Esophagus squamous epithelium (tissue), 5 donors: ENCODE measurements at regions not wholly inside any gene's neighbourhood (a gene's known extent, or its start where the extent isn't known, plus 50 kb on each side); places are given as distances from the start of the nearest gene placed in this dataset.

Experiments used
- DNase-seq: peaks from one replicate; lab custom pipeline; 2025; lab: John Stamatoyannopoulos, UW
- H3K27ac ChIP-seq, 4 donors: fragments of 200-600 bp; sonication (generic); one replicate each; pipeline ENCODE4 v1.5.1; 2016 to 2019; ENCODE audit warnings: mild to moderate bottlenecking in 1 of 4
- H3K27me3 ChIP-seq, 4 donors: fragments of 200-600 bp; sonication (generic); 1 replicate in 3 of 4; 2 replicates in 1 of 4; pipeline versions ENCODE4 v1.5.1 to v1.6.0; 2017 to 2021; ENCODE audit warnings: antibody characterized with exemption in 1 of 4
- H3K36me3 ChIP-seq, 3 donors: fragments of 200-600 bp; sonication (generic); one replicate each; pipeline ENCODE4 v1.5.1; 2016 to 2019
- H3K4me1 ChIP-seq, 3 donors: fragments of 200-600 bp; sonication (generic); one replicate each; pipeline ENCODE4 v1.5.1; 2017 to 2019
- H3K4me3 ChIP-seq, 4 donors: fragments of 200-600 bp; sonication (generic); 1 replicate in 3 of 4; 2 replicates in 1 of 4; pipeline ENCODE4 v1.5.1; 2016 to 2019; ENCODE audit warnings: mild to moderate bottlenecking in 2 of 4, moderate library complexity in 1 of 4
- H3K9me3 ChIP-seq, 3 donors: fragments of 200-600 bp; sonication (generic); one replicate each; pipeline ENCODE4 v1.5.1; 2016 to 2019
- CTCF ChIP-seq, 6 experiments: fragments of 450-650 bp in 4 of 6; fragments of 200-600 bp in 2 of 6; sonication (generic) in 2 of 6; IDR thresholded peaks; one replicate each; pipeline ENCODE4 v1.5.1; 2016 to 2019; ENCODE audit warnings: antibody characterized with exemption in 6 of 6, mild to moderate bottlenecking in 4 of 6, moderate library complexity in 4 of 6
- POLR2A ChIP-seq, 4 donors: fragments of 450-650 bp; IDR thresholded peaks; one replicate each; pipeline ENCODE4 v1.6.1; 2017; ENCODE audit warnings: antibody characterized with exemption in 4 of 4, mild to moderate bottlenecking in 4 of 4, moderate library complexity in 3 of 4
- WGBS, 2 donors: methylation state at CpG; one replicate each; pipeline ENCODE4 v1.1.5; 2018; 5-methylcytosine and 5-hydroxymethylcytosine counted together
- intact Hi-C: fragments of 100-400 bp; cut with DNase I; formaldehyde crosslinking; loops from one replicate; pipeline ENCODE4 v1.15.0; 2022
- donor health status: DM: yes; HTN: yes; CAD: no.

GRCh38 chr13:70424428-70424827 is 316.2 kb upstream of the KLHL1 start:
- no peak for TF ChIP-seq CTCF (IDR thresholded peaks at IDR 0.05)
- TF ChIP-seq POLR2A (IDR thresholded peaks at IDR 0.05) = no peak
- no peak overlapping the region for H3K4me3 ChIP-seq
- no peaks in the 10 kb centered on the region for H3K36me3 ChIP-seq
- no peaks in the 10 kb centered on the region for H3K27me3 ChIP-seq
- intact Hi-C loops = no loop called here
- WGBS, 2 donors = 40 to 59% methylated on average over 6 to 7 of the region's 7 CpGs
- no peak overlapping the region for H3K27ac ChIP-seq
- DNase-seq = no peak
- no peaks in the 10 kb centered on the region for H3K4me1 ChIP-seq
- no peaks in the 10 kb centered on the region for H3K9me3 ChIP-seq

- no peak for DNase-seq
- H3K27me3 ChIP-seq = no peaks in the 10 kb centered on the region
- no peak overlapping the region for H3K4me3 ChIP-seq
- no peak for TF ChIP-seq CTCF (IDR thresholded peaks at IDR 0.05)
- TF ChIP-seq POLR2A (IDR thresholded peaks at IDR 0.05) = no peak
- no peak overlapping the region for H3K27ac ChIP-seq
- no peaks in the 10 kb centered on the region for H3K36me3 ChIP-seq
- intact Hi-C loops = no loop called here
- no peaks in the 10 kb centered on the region for H3K4me1 ChIP-seq
- peaks cover 0 to 9% (median 0%) of the 10 kb centered on the region in 3 donors for H3K9me3 ChIP-seq
Measured at GRCh38 chr13:70415136-70415535, 306.9 kb upstream of the KLHL1 start.

GRCh38 chr13:70408865-70409264 is 300.6 kb upstream of the KLHL1 start:
- H3K4me1 ChIP-seq = no peaks in the 10 kb centered on the region
- no peaks in the 10 kb centered on the region for H3K36me3 ChIP-seq
- H3K27me3 ChIP-seq = no peaks in the 10 kb centered on the region
- no peak overlapping the region for H3K27ac ChIP-seq
- peaks cover 0 to 9% (median 0%) of the 10 kb centered on the region in 3 donors for H3K9me3 ChIP-seq
- intact Hi-C loops = no loop called here
- no peak for TF ChIP-seq CTCF (IDR thresholded peaks at IDR 0.05)
- TF ChIP-seq POLR2A (IDR thresholded peaks at IDR 0.05) = no peak
- no peak overlapping the region for H3K4me3 ChIP-seq
- DNase-seq = no peak
- WGBS, 2 donors = 61 to 62% methylated on average over 1 of the region's 1 CpG

- H3K9me3 ChIP-seq = no peaks in the 10 kb centered on the region
- no peaks in the 10 kb centered on the region for H3K4me1 ChIP-seq
- no peaks in the 10 kb centered on the region for H3K27me3 ChIP-seq
- no peak for TF ChIP-seq POLR2A (IDR thresholded peaks at IDR 0.05)
- TF ChIP-seq CTCF (IDR thresholded peaks at IDR 0.05) = no peak
- 61 to 70% methylated on average over 1 of the region's 1 CpG for WGBS, 2 donors
- no peak overlapping the region for H3K27ac ChIP-seq
- no peak for DNase-seq
- no peaks in the 10 kb centered on the region for H3K36me3 ChIP-seq
- H3K4me3 ChIP-seq = no peak overlapping the region
- intact Hi-C loops = no loop called here
Measured at GRCh38 chr13:70407486-70407885, 299.2 kb upstream of the KLHL1 start.

- H3K4me3 ChIP-seq = no peak overlapping the region
- no peaks in the 10 kb centered on the region for H3K27me3 ChIP-seq
- H3K36me3 ChIP-seq = no peaks in the 10 kb centered on the region
- H3K9me3 ChIP-seq = no peaks in the 10 kb centered on the region
- TF ChIP-seq CTCF (IDR thresholded peaks at IDR 0.05) (no peak), POLR2A (IDR thresholded peaks at IDR 0.05) (no peak)
- no peak for DNase-seq
- 52 to 56% methylated on average over 4 of the region's 4 CpGs for WGBS, 2 donors
- no peak overlapping the region for H3K27ac ChIP-seq
- H3K4me1 ChIP-seq = no peaks in the 10 kb centered on the region
- intact Hi-C loops = no loop called here
Measured at GRCh38 chr13:70405266-70405665, 297.0 kb upstream of the KLHL1 start.
